ENCODE measurements at regions not wholly inside any gene's neighbourhood (a gene's known extent, or its start where the extent isn't known, plus 50 kb on each side); places are given as distances from the start of the nearest gene placed in this dataset.

DNA sequence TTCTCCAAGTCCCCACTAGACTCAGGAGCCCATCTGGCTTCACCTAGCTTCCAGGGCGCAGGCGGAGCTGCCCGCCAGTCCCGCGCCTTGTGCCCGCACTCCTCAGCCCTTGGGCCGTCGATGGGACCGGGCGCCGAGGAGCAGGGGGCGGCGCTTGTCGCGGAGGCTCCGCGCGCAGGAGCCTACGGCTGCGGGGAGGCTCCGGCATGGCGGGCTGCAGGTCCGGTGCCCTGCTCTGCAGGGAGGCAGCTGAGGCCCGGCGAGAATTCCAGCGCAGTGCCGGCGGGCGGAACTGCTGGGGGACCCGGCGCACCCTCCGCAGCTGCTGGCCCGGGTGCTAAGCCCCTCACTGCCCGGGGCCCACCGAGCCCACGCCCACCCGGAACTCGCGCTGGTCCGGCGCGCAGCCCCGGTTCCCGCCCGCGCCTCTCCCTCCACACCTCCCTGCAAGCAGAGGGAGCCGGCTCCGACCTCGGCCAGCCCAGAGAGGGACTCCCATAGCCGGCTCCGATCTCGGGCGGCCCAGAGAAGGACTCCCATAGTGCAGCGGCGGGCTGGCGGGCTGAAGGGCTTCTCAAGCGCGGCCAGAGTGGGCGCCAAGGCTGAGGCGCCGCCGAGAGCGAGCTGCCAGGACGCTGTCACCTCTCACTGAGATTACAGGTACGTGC is 78.1 kb upstream of the PJA2 start:
- TF ChIP-seq, protein P1, sequence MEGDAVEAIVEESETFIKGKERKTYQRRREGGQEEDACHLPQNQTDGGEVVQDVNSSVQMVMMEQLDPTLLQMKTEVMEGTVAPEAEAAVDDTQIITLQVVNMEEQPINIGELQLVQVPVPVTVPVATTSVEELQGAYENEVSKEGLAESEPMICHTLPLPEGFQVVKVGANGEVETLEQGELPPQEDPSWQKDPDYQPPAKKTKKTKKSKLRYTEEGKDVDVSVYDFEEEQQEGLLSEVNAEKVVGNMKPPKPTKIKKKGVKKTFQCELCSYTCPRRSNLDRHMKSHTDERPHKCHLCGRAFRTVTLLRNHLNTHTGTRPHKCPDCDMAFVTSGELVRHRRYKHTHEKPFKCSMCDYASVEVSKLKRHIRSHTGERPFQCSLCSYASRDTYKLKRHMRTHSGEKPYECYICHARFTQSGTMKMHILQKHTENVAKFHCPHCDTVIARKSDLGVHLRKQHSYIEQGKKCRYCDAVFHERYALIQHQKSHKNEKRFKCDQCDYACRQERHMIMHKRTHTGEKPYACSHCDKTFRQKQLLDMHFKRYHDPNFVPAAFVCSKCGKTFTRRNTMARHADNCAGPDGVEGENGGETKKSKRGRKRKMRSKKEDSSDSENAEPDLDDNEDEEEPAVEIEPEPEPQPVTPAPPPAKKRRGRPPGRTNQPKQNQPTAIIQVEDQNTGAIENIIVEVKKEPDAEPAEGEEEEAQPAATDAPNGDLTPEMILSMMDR (IDR thresholded peaks at IDR 0.05; ENCODE audit: borderline replicate concordance, extremely low read depth, insufficient read depth), result no peak
- FAIRE-seq (no peak), DNase-seq (no peak)
- no peak overlapping the region for H3K4me3 ChIP-seq (ENCODE audit: low read length in 3 of 3)
- no peaks in the 10 kb centered on the region for H3K36me3 ChIP-seq (ENCODE audit: control insufficient read depth in 2 of 3, insufficient read depth in 3 of 3, low read length in 3 of 3)
- intact Hi-C loops (cut with DNase I), result no loop called here
- no peaks in the 10 kb centered on the region for H3K27me3 ChIP-seq (ENCODE audit: control insufficient read depth, insufficient read depth, low read length)
- H3K9me3 ChIP-seq (ENCODE audit: control insufficient read depth in 2 of 3, insufficient read depth in 1 of 3, low read length in 3 of 3), result no peaks in the 10 kb centered on the region
- no peak overlapping the region for H3K27ac ChIP-seq (ENCODE audit: low read depth in 2 of 2, low read length in 2 of 2)
- H3K9ac ChIP-seq (ENCODE audit: low read length in 3 of 3), result no peak overlapping the region
- peaks cover 0 to 2% (median 0%) of the 10 kb centered on the region in 3 donors for H3K4me1 ChIP-seq (ENCODE audit: control insufficient read depth in 2 of 3, insufficient read depth in 2 of 3, low read depth in 1 of 3, low read length in 3 of 3)

DNA sequence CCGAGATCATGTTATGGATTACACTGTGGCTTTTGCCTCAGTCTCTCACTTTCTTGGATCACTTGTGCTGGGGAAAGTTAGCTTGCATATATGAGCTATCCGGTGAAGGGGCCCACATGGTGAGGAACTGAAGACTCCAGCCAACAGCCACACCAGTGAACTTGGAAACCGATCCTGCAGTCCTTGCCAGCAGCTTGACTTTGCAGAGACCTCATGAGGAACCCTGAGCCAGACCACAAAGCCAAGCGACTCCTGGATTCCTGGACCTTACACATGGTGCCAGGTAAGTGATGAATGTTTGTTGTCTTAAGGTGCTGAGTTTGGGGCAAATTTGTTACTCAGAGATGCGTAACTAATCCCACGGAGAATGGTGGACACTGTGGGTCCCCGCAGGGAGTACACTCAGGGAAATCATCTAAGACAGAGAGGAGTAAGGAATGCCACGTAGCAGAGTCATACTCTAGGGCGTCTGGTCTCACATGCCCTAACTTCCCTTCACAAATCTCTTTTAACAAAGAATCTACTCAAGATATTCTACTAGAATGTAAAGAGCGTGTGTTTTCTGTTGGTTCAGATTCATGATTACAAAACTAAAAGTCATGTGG is 76.5 kb upstream of the PJA2 start:
- FAIRE-seq (no peak), DNase-seq (no peak)
- TF ChIP-seq, protein P1 (IDR thresholded peaks at IDR 0.05; ENCODE audit: borderline replicate concordance, extremely low read depth, insufficient read depth), result no peak
- Histone ChIP-seq H3K27me3 (ENCODE audit: control insufficient read depth, insufficient read depth, low read length) (no peaks in the 10 kb centered on the region), H3K36me3 (ENCODE audit: control insufficient read depth in 2 of 3, insufficient read depth in 3 of 3, low read length in 3 of 3) (no peaks in the 10 kb centered on the region), H3K4me1 (ENCODE audit: control insufficient read depth in 2 of 3, insufficient read depth in 2 of 3, low read depth in 1 of 3, low read length in 3 of 3) (peaks cover 0 to 2% (median 0%) of the 10 kb centered on the region in 3 donors), H3K27ac (ENCODE audit: low read depth in 2 of 2, low read length in 2 of 2) (no peak overlapping the region), H3K9ac (ENCODE audit: low read length in 3 of 3) (no peak overlapping the region), H3K4me3 (ENCODE audit: low read length in 3 of 3) (no peak overlapping the region), H3K9me3 (ENCODE audit: control insufficient read depth in 2 of 3, insufficient read depth in 1 of 3, low read length in 3 of 3) (no peaks in the 10 kb centered on the region)
- intact Hi-C loops (cut with DNase I), result no loop called here

DNA sequence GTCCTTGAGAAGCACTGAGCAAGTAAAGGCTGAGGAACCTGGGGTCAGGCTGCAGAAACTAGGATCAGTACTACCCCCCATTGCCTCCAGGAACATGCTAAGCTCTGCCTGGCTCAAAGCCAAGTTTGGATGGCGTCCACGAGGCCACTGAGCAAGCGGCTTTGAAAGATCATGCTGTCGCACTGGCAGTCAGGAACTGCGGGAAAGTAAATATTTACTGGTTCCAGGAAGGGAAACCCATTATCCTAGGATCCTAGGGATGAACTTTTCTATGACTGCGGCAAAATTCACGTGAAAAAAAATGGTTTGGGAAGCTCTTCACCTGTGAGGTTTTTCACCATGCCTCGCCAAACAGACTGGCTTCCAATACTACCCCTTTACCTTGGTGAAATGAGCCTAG is 75.3 kb upstream of the PJA2 start:
- H3K9me3 ChIP-seq (ENCODE audit: control insufficient read depth in 2 of 3, insufficient read depth in 1 of 3, low read length in 3 of 3), result no peaks in the 10 kb centered on the region
- peak overlapping the region in 1 of 2 donors; percentile 11 for H3K27ac ChIP-seq (ENCODE audit: low read depth in 2 of 2, low read length in 2 of 2)
- no peak overlapping the region for H3K9ac ChIP-seq (ENCODE audit: low read length in 3 of 3)
- TF ChIP-seq, protein P1 (IDR thresholded peaks at IDR 0.05; ENCODE audit: borderline replicate concordance, extremely low read depth, insufficient read depth), result no peak
- peaks cover 0 to 2% (median 0%) of the 10 kb centered on the region in 3 donors for H3K4me1 ChIP-seq (ENCODE audit: control insufficient read depth in 2 of 3, insufficient read depth in 2 of 3, low read depth in 1 of 3, low read length in 3 of 3)
- DNase-seq (peak in 4 of 5 donors; percentile 19 to 81 (median 74)), FAIRE-seq (no peak)
- H3K27me3 ChIP-seq (ENCODE audit: control insufficient read depth, insufficient read depth, low read length), result no peaks in the 10 kb centered on the region
- no peak overlapping the region for H3K4me3 ChIP-seq (ENCODE audit: low read length in 3 of 3)
- no peaks in the 10 kb centered on the region for H3K36me3 ChIP-seq (ENCODE audit: control insufficient read depth in 2 of 3, insufficient read depth in 3 of 3, low read length in 3 of 3)
- intact Hi-C loops (cut with DNase I), result no loop called here
